ENCODE measurements at regions not wholly inside any gene's neighbourhood (a gene's known extent, or its start where the extent isn't known, plus 50 kb on each side); places are given as distances from the start of the nearest gene placed in this dataset.
"Not testable (repeated sequence)": the region's sequence is repeated elsewhere in the genome, so short reads cannot be mapped to it uniquely, and the experiment has no call there.

DNA sequence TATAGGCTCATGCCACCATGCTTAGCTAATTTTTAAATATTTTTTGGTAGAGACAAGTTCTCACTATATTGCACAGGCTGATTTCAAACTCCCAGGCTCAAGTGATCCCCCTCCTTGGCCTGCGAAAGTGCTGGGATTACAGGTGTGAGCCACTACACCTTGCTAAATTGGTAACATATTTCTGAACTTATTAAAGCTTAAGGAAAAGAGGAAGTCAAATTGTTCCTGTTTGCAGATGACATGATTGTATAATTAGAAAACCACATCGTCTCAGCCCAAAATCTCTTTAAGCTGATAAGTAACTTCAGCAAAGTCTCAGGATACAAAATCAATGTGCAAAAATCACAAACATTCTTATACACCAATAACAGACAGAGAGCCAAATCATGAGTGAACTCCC is 248.3 kb upstream of the KITLG start:
- TF ChIP-seq, protein P1, sequence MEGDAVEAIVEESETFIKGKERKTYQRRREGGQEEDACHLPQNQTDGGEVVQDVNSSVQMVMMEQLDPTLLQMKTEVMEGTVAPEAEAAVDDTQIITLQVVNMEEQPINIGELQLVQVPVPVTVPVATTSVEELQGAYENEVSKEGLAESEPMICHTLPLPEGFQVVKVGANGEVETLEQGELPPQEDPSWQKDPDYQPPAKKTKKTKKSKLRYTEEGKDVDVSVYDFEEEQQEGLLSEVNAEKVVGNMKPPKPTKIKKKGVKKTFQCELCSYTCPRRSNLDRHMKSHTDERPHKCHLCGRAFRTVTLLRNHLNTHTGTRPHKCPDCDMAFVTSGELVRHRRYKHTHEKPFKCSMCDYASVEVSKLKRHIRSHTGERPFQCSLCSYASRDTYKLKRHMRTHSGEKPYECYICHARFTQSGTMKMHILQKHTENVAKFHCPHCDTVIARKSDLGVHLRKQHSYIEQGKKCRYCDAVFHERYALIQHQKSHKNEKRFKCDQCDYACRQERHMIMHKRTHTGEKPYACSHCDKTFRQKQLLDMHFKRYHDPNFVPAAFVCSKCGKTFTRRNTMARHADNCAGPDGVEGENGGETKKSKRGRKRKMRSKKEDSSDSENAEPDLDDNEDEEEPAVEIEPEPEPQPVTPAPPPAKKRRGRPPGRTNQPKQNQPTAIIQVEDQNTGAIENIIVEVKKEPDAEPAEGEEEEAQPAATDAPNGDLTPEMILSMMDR (IDR thresholded peaks at IDR 0.05): not testable (repeated sequence)
- not testable (repeated sequence) for TF ChIP-seq POLR2AphosphoS5 (IDR thresholded peaks at IDR 0.05)
